NB4 (cell line): ENCODE measurements at regions not wholly inside any gene's neighbourhood (a gene's known extent, or its start where the extent isn't known, plus 50 kb on each side); places are given as distances from the start of the nearest gene placed in this dataset.

ENCODE experiments used
- DNase-seq: peaks from one replicate; pipeline ENCODE4 v3.0.0; 2010; ENCODE audit warnings: low read depth
- H3K4me3 ChIP-seq: one replicate; pipeline ENCODE4 v1.5.1; 2011; ENCODE audit warnings: mild to moderate bottlenecking, low read depth, low read length, moderate library complexity
- CTCF ChIP-seq: IDR thresholded peaks from one replicate; pipeline ENCODE4 v1.5.1; 2012; ENCODE audit warnings: low read depth, low read length
- MAX ChIP-seq: IDR thresholded peaks from 2 replicates; pipeline ENCODE4 v1.6.1; 2011; ENCODE audit warnings: low read depth, low read length
- MYC ChIP-seq: IDR thresholded peaks from 2 replicates; pipeline ENCODE4 v1.6.1; 2011; ENCODE audit warnings: low read depth, low read length
- POLR2A ChIP-seq: IDR thresholded peaks from 2 replicates; pipeline ENCODE4 v1.6.1; 2011; ENCODE audit warnings: mild to moderate bottlenecking; ENCODE audit not compliant: insufficient read length; ENCODE audit errors: extremely low read depth

- TF ChIP-seq MAX (no peak), MYC (no peak), POLR2A (no peak), CTCF (no peak)
- H3K4me3 ChIP-seq: no peak overlapping the region
- DNase-seq: no peak
These were observed 866.3 kb upstream of the LRRN3 start for GRCh38 chr7:110224643-110225042.

- H3K4me3 ChIP-seq: no peak overlapping the region
- no peak for DNase-seq
- TF ChIP-seq MAX (no peak), MYC (no peak), CTCF (no peak), POLR2A (no peak)
These were observed 844.8 kb upstream of the LRRN3 start for GRCh38 chr7:110246118-110246517.

GRCh38 chr7:110253093-110253492 is 837.8 kb upstream of the LRRN3 start:
- TF ChIP-seq MYC (no peak), MAX (no peak), CTCF (no peak), POLR2A (no peak)

GRCh38 chr7:110257673-110258072 is 833.3 kb upstream of the LRRN3 start:
- H3K4me3 ChIP-seq: no peak overlapping the region
- DNase-seq: no peak
- no peak for TF ChIP-seq CTCF
- TF ChIP-seq MAX: no peak
- TF ChIP-seq POLR2A: no peak
- TF ChIP-seq MYC: no peak

More at GRCh38 chr7:110253093-110253492, 837.8 kb upstream of the LRRN3 start:
- DNase-seq: no peak
- H3K4me3 ChIP-seq: no peak overlapping the region

- DNase-seq: no peak
- H3K4me3 ChIP-seq: no peak overlapping the region
- TF ChIP-seq MAX (no peak), MYC (no peak), CTCF (no peak), POLR2A (no peak)
These were observed 828.7 kb upstream of the LRRN3 start for GRCh38 chr7:110262251-110262650.

- no peak overlapping the region for H3K4me3 ChIP-seq
- no peak for DNase-seq
- no peak for TF ChIP-seq POLR2A
- TF ChIP-seq MYC: no peak
- no peak for TF ChIP-seq CTCF
- TF ChIP-seq MAX: no peak
These were observed 826.6 kb upstream of the LRRN3 start for GRCh38 chr7:110264288-110264687.
